PC-9 (cell line): ENCODE measurements at regions not wholly inside any gene's neighbourhood (a gene's known extent, or its start where the extent isn't known, plus 50 kb on each side); places are given as distances from the start of the nearest gene placed in this dataset.
A peak's percentile ranks its signal among the peaks of the same experiment; 100 is the strongest.

ENCODE experiments used
- EZH2 ChIP-seq: fragments of 200-600 bp; sonication (generic); IDR thresholded peaks from 2 replicates; pipeline ENCODE4 v1.8.0; 2017; ENCODE audit warnings: antibody characterized with exemption, low read depth
- TF ChIP-seq, protein P1 (sequence below): fragments of 200-600 bp; sonication (generic); conservative IDR thresholded peaks from 2 replicates; pipeline ENCODE4 v1.6.1; 2017; ENCODE audit warnings: mixed run types, antibody characterized with exemption, mild to moderate bottlenecking, moderate library complexity

DNA sequence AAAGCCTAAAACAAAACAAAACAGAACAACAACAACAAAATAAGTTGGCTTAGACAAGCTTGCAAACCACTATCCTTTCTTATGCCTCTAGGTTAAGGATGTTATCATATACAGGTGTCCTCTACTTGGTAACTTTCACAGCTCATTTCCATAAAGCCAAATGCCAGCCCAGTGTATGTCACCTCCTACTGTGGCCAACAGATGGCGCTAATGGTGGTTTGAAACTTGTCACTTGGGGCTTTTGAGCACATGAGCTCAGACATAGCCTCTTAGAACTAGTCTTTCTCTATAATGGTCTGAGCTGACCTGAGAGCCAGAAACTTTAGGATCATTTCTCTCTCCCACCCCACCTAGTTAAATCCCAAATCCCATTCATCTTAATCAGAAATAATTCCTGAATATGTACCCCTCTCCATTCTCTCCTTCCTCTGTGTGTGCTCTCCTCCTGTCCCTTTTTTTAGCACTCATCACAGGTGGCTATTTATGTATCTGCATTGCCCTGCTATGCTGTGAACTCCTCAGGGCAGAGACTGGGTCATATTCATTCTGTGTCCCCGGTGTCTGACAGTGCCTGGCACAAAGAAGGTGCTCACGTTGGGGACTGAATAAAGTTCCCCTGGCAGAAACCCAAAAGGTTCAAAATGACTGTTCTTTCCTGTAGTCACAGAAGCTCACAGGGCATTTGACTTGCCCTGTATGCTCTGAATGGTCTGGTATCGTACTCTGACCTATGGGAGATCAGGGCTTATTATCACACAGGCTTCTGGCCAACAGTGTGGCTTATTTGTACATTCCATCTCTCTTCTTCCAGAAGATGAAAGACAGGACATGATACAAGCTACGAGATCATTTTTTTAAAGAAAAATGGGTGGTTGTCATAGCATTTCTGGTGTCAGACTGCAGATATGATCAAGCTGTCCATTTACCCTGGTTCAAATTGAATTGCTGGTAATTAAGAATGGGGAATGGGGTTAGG is 319.3 kb upstream of the AZI2 start:
- TF ChIP-seq, protein P1, sequence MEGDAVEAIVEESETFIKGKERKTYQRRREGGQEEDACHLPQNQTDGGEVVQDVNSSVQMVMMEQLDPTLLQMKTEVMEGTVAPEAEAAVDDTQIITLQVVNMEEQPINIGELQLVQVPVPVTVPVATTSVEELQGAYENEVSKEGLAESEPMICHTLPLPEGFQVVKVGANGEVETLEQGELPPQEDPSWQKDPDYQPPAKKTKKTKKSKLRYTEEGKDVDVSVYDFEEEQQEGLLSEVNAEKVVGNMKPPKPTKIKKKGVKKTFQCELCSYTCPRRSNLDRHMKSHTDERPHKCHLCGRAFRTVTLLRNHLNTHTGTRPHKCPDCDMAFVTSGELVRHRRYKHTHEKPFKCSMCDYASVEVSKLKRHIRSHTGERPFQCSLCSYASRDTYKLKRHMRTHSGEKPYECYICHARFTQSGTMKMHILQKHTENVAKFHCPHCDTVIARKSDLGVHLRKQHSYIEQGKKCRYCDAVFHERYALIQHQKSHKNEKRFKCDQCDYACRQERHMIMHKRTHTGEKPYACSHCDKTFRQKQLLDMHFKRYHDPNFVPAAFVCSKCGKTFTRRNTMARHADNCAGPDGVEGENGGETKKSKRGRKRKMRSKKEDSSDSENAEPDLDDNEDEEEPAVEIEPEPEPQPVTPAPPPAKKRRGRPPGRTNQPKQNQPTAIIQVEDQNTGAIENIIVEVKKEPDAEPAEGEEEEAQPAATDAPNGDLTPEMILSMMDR, result peak; percentile 82
- no peak for TF ChIP-seq EZH2
